ENCODE measurements at regions not wholly inside any gene's neighbourhood (a gene's known extent, or its start where the extent isn't known, plus 50 kb on each side); places are given as distances from the start of the nearest gene placed in this dataset.

DNA sequence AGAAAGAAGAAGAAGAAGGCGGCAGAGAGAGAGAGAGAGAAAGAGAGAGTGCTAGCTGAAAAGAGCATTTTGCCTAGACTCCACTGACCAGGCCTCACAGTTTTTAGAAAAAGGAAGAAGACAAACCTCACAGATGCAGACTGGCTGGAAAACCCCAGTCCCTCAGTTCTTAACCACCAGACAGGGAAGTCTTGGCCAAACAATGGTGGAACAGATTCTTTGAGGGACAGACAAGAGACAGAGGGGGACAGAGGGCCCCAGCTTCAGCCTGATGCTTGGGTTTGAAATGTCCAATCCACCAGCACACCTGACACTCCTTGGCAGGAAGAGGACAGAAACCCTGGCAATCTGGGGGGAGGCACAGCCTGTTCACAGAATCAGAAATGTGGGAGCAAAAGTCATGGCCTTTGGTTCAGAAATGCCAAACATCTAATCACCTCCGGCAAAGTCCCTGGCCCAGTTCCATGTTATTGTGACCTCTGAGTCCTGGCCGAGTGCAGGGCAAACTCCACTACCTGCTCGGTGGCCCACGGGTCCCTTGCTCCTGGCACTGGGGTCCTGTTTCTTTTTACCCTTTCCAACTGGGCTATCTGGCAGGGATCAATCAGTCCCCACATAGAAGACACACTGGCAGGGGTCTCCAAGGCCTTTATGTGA lies 235.2 kb downstream of the LY86 start:
- TF ChIP-seq, protein P1, sequence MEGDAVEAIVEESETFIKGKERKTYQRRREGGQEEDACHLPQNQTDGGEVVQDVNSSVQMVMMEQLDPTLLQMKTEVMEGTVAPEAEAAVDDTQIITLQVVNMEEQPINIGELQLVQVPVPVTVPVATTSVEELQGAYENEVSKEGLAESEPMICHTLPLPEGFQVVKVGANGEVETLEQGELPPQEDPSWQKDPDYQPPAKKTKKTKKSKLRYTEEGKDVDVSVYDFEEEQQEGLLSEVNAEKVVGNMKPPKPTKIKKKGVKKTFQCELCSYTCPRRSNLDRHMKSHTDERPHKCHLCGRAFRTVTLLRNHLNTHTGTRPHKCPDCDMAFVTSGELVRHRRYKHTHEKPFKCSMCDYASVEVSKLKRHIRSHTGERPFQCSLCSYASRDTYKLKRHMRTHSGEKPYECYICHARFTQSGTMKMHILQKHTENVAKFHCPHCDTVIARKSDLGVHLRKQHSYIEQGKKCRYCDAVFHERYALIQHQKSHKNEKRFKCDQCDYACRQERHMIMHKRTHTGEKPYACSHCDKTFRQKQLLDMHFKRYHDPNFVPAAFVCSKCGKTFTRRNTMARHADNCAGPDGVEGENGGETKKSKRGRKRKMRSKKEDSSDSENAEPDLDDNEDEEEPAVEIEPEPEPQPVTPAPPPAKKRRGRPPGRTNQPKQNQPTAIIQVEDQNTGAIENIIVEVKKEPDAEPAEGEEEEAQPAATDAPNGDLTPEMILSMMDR (IDR thresholded peaks at IDR 0.05), result no peak
- no peak for TF ChIP-seq POLR2A (IDR thresholded peaks at IDR 0.05)

Measured in uterus (tissue), 2 donors.